Keratinocyte (primary cell): ENCODE measurements at regions not wholly inside any gene's neighbourhood (a gene's known extent, or its start where the extent isn't known, plus 50 kb on each side); places are given as distances from the start of the nearest gene placed in this dataset.

Experiments used
- DNase-seq: peaks from one replicate; pipeline ENCODE4 v3.0.0-alpha.2; 2011; ENCODE audit warnings: low read depth, missing footprints, low spot score
- FAIRE-seq: peaks from 2 replicates; lab custom pipeline; 2011; peaks lifted over from hg19 to GRCh38; lab: Jason Lieb, UNC
- H2AFZ ChIP-seq: 2 replicates; pipeline ENCODE4 v1.6.0; 2012; ENCODE audit warnings: low read length, control low read depth, inconsistent platforms; ENCODE audit not compliant: control insufficient read depth
- H3K27ac ChIP-seq: 2 replicates; pipeline ENCODE4 v1.5.1; 2011; ENCODE audit warnings: low read length; ENCODE audit not compliant: control insufficient read depth, insufficient read depth
- H3K27me3 ChIP-seq: 3 replicates; pipeline ENCODE4 v1.6.0; 2011; ENCODE audit warnings: low read length; ENCODE audit not compliant: control insufficient read depth, insufficient read depth; ENCODE audit errors: extremely low read depth
- H3K36me3 ChIP-seq, 2 experiments: 2 replicates in 1 of 2; 3 replicates in 1 of 2; pipeline ENCODE4 v1.5.1; 2011; ENCODE audit warnings: low read length in 2 of 2, mild to moderate bottlenecking in 1 of 2; ENCODE audit not compliant: control insufficient read depth in 2 of 2, insufficient read depth in 2 of 2; ENCODE audit errors: extremely low read depth in 1 of 2
- H3K4me1 ChIP-seq: 3 replicates; pipeline ENCODE4 v1.5.1; 2011; ENCODE audit warnings: low read length; ENCODE audit not compliant: control insufficient read depth, insufficient read depth; ENCODE audit errors: extremely low read depth
- H3K4me2 ChIP-seq: 3 replicates; pipeline ENCODE4 v1.6.0; 2011; ENCODE audit warnings: low read depth, low read length; ENCODE audit not compliant: control insufficient read depth, insufficient read depth; ENCODE audit errors: extremely low read depth
- H3K4me3 ChIP-seq, 3 experiments: fragments of 200-600 bp in 1 of 3; sonication (generic) in 1 of 3; 2 replicates in 2 of 3; 3 replicates in 1 of 3; pipeline ENCODE4 v1.5.1; 2011 to 2016; ENCODE audit warnings: low read length in 3 of 3, mild to moderate bottlenecking in 3 of 3, control low read depth in 2 of 3, inconsistent platforms in 1 of 3, low read depth in 1 of 3, mixed read lengths in 1 of 3, mixed run types in 1 of 3, moderate library complexity in 1 of 3; ENCODE audit not compliant: control insufficient read depth in 2 of 3, insufficient read depth in 2 of 3; ENCODE audit errors: extremely low read depth in 1 of 3
- H3K79me2 ChIP-seq: 2 replicates; pipeline ENCODE4 v1.6.0; 2012; ENCODE audit warnings: low read length; ENCODE audit not compliant: control insufficient read depth, insufficient read depth
- H3K9ac ChIP-seq: 3 replicates; pipeline ENCODE4 v1.6.0; 2011; ENCODE audit warnings: low read length; ENCODE audit not compliant: control insufficient read depth, insufficient read depth; ENCODE audit errors: extremely low read depth
- H3K9me1 ChIP-seq: 3 replicates; pipeline ENCODE4 v1.6.0; 2011; ENCODE audit warnings: low read length; ENCODE audit not compliant: control insufficient read depth, insufficient read depth; ENCODE audit errors: extremely low read depth
- H3K9me3 ChIP-seq: 2 replicates; pipeline ENCODE4 v1.5.1; 2012; ENCODE audit warnings: low read depth, low read length; ENCODE audit not compliant: control insufficient read depth
- H4K20me1 ChIP-seq: 3 replicates; pipeline ENCODE4 v1.6.0; 2011; ENCODE audit warnings: low read length; ENCODE audit not compliant: control insufficient read depth, insufficient read depth; ENCODE audit errors: extremely low read depth
- CTCF ChIP-seq, 3 experiments: IDR thresholded peaks in 1 of 3; conservative IDR thresholded peaks in 1 of 3; optimal IDR thresholded peaks in 1 of 3; 2 replicates in 2 of 3; 3 replicates in 1 of 3; pipeline versions ENCODE3 to v1.5.1; 2011; ENCODE audit warnings: low read length in 3 of 3, mild to moderate bottlenecking in 3 of 3, moderate library complexity in 2 of 3, control low read depth in 1 of 3, inconsistent platforms in 1 of 3; ENCODE audit not compliant: insufficient read depth in 2 of 3; ENCODE audit errors: extremely low read depth in 1 of 3
- EZH2 ChIP-seq: IDR thresholded peaks from one replicate; pipeline ENCODE4 v1.6.1; 2012; ENCODE audit warnings: inconsistent platforms, mild to moderate bottlenecking, low read length, moderate library complexity
- dilution Hi-C: fragments of 300-500 bp; cut with MboI; formaldehyde crosslinking; loops from one replicate; pipeline ENCODE4 v1.7.0; 2020; ENCODE audit warnings: low sequenced_read_pairs; ENCODE audit not compliant: extremely low pct_ligation_motif_present

GRCh38 chr20:60570481-60571277 is 612.5 kb downstream of the CDH26 start:
- Histone ChIP-seq H3K27me3 (peaks cover 8% of the 10 kb centered on the region), H3K79me2 (no peaks in the 10 kb centered on the region), H3K9me3 (no peaks in the 10 kb centered on the region), H3K9ac (no peak overlapping the region), H4K20me1 (no peaks in the 10 kb centered on the region), H3K4me3 (no peak overlapping the region), H3K36me3 (no peaks in the 10 kb centered on the region), H3K4me1 (no peaks in the 10 kb centered on the region), H3K27ac (no peak overlapping the region), H3K4me2 (no peak overlapping the region), H3K9me1 (no peaks in the 10 kb centered on the region), H2AFZ (no peak overlapping the region)
- FAIRE-seq (no peak), DNase-seq (no peak)
- no peak for TF ChIP-seq CTCF (optimal IDR thresholded peaks at IDR 0.05 in 1 of 3, IDR thresholded peaks at IDR 0.05 in 1 of 3, conservative IDR thresholded peaks at IDR 0.05 in 1 of 3; ENCODE audit: extremely low read depth in 1 of 3, insufficient read depth in 2 of 3, low read length in 3 of 3)
- no peak for TF ChIP-seq EZH2
- dilution Hi-C loops: no loop called here

- Histone ChIP-seq H3K79me2 (no peaks in the 10 kb centered on the region), H2AFZ (no peak overlapping the region), H3K4me3 (no peak overlapping the region), H3K4me2 (no peak overlapping the region), H3K9me3 (no peaks in the 10 kb centered on the region), H3K27me3 (peaks cover 4% of the 10 kb centered on the region), H4K20me1 (no peaks in the 10 kb centered on the region), H3K4me1 (no peaks in the 10 kb centered on the region), H3K36me3 (no peaks in the 10 kb centered on the region), H3K27ac (no peak overlapping the region), H3K9me1 (no peaks in the 10 kb centered on the region), H3K9ac (no peak overlapping the region)
- TF ChIP-seq EZH2 (no peak), CTCF (optimal IDR thresholded peaks at IDR 0.05 in 1 of 3, IDR thresholded peaks at IDR 0.05 in 1 of 3, conservative IDR thresholded peaks at IDR 0.05 in 1 of 3; ENCODE audit: extremely low read depth in 1 of 3, insufficient read depth in 2 of 3, low read length in 3 of 3) (no peak)
- FAIRE-seq (no peak), DNase-seq (no peak)
- dilution Hi-C loops: no loop called here
These were observed 614.9 kb downstream of the CDH26 start for GRCh38 chr20:60573003-60573680.
